HG03060 (cell line): ENCODE measurements at regions not wholly inside any gene's neighbourhood (a gene's known extent, or its start where the extent isn't known, plus 50 kb on each side); places are given as distances from the start of the nearest gene placed in this dataset.
A peak's percentile ranks its signal among the peaks of the same experiment; 100 is the strongest.
"Not testable (repeated sequence)": the region's sequence is repeated elsewhere in the genome, so short reads cannot be mapped to it uniquely, and the experiment has no call there.

Experiments used
- ATAC-seq: cut with Tn5 transposase; IDR thresholded peaks from one replicate; pipeline ENCODE4 v1.9.1; 2021; ENCODE audit warnings: low read depth, moderate number of reproducible peaks; ENCODE audit not compliant: unreplicated experiment

DNA sequence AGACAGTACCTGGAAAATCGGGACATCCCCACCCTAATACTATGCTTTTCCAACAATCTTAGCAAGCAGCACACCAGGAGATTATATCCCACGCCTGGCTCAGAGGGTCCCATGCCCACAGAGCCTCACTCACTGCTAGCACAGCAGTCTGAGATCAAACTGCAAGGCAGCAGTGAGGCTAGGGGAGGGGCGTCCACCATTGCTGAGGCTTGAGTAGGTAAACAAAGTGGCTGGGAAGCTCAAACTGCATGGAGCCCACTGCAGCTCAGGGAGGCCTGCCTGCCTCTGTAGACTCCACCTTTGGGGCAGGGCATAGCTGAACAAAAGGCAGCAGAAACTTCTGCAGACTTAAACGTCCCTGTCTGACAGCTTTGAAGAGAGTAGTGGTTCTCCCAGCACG, 275.5 kb downstream of the IKZF2 start:
- not testable (repeated sequence) for ATAC-seq

DNA sequence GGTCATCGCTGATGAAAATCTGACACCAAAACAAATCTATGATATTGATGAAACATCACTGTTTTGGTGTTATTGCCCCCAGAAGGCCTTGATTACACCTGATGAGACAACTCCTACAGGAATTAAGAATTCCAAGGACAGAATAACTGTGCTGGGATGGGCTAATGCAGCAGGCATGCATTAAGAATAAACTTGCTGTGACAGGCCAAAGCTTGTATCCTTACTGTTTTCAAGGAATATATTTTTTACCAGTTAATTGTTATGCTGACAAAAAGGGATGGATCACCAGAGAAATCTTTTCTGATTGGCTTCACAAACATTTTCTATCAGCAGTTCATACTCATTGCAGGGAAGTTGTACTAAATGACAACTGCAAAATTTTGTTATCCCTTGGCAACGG, 278.2 kb downstream of the IKZF2 start:
- ATAC-seq = no peak

DNA sequence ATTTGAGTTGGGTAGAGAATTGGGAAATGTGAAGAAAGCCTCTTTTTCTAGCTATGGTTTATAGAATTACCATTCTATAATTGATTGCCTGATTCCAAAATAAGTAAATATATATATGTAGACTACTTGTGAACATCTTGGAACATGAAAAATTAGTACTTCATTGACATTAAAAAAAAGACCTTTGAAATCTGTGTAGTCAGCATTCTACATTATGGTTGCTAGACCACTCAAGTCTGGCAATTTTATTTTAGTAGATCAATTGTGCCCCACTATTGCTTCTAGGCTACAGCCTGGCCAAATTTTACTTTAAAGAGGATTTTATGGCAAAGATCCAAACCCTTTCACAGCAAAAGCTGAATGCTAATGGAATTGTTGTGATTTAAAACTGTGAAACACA, 279.8 kb downstream of the IKZF2 start:
- ATAC-seq = no peak

DNA sequence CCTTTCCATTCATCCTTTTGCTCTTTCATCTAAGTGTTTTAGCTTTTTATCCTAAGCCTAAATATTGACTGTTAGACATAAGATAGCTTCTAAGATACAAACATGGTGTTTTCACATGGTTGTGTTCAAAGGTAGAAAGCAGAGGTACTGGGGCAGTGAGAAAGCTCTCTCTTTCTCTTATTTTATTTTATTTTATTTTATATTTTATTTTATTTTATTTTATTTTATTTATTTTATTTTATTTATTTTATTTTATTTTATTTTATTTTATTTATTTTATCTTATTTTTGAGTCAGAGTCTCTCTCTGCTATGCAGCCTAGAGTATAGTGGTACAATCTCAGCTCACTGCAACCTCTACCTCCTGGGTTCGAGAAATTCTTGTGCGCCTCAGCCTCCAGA, 287.2 kb downstream of the IKZF2 start:
- ATAC-seq = no peak

DNA sequence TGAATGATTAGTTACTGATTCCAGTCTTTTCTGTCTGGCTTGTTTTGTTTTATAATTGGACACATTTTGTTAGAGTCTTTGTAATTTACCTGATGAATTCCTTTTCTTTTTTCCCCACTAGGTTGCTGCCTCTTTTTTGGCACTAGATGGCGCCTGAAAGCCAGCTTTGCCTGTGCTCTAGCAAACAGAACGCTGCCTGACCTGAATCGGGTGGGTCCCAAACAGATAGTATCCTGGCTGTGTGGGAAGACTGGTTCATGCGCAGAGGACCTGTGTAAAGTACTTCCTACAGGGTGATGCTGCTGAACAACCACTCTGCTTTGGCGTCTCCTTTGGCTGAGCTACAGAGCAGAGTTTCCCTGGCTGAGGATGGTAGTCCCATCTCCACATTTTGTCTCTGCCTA, 288.2 kb downstream of the IKZF2 start:
- no peak for ATAC-seq

DNA sequence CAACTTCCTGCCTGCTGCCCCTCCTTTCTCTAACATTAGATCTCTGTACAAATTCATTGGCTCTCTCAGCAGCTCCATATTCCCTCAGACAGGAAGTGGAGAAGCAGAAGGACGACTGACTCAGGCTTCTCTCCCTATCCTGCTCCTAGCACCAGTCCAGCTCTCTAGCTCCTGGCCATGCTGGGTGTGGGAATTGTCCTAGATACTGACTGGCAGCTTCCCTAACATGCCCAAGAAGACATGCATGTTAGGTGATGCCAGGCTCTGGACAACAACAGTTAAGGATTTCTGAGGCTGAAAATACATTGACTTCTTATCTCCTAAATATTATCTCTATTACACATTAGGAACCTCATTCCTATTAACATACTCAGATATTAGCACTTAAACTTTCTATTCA, 292.9 kb downstream of the IKZF2 start:
- ATAC-seq = no peak

DNA sequence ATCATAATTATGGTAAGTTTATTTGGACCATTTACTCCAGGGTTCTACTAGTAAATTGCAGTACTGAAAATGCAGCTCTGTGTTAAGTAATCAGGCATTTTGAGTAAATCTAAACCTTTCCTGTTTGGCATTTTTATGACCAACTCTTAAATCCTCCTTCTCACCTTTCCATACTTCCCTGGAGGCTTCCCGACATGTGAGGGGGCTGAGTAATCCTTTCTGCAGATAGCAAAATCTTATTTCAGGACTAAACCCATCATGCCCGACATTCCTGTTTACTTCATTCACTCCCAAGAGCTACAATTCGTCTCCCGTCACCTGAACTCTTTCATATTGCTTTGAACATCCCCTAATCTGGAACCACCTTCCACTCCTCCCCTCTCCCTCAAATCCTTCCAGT, 296.6 kb downstream of the IKZF2 start:
- ATAC-seq = no peak

DNA sequence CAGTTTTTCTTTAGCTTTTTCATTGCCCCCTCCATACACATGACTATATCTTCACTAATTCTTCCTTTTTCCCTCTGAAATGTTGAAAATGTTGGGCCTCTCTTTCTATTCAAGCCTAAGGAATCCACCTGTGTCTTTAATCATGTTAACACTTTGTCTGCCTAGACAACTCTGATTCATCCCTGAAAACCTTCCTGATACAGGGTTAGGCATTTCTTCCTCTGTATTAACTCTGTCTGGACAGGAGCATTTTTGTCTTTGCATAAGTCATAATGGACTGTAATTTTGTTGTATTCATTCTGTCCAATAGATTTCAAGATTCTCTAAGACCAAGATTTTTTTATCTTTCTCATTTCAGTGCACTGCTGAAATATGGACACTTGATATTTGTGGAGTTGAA, 297.3 kb downstream of the IKZF2 start:
- no peak for ATAC-seq

DNA sequence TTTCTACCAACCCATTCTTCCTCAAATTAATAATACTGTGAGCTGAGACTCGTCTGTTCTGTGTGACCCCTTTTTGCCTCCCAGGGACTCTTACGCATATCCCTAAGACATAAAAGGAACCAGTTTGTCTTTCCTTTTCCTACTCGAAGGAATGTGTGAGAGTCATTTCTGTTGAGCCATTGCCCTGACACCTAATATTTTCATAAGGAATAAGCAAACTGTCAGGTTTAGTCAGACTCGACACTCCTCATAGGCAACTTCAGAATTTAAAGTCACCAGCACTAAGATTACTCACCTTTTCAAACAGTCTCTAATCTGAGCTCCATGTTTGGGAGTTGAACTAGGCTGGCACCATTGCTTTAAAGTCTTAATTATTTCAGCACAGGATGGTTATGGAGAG, 305.5 kb downstream of the IKZF2 start:
- ATAC-seq = no peak

DNA sequence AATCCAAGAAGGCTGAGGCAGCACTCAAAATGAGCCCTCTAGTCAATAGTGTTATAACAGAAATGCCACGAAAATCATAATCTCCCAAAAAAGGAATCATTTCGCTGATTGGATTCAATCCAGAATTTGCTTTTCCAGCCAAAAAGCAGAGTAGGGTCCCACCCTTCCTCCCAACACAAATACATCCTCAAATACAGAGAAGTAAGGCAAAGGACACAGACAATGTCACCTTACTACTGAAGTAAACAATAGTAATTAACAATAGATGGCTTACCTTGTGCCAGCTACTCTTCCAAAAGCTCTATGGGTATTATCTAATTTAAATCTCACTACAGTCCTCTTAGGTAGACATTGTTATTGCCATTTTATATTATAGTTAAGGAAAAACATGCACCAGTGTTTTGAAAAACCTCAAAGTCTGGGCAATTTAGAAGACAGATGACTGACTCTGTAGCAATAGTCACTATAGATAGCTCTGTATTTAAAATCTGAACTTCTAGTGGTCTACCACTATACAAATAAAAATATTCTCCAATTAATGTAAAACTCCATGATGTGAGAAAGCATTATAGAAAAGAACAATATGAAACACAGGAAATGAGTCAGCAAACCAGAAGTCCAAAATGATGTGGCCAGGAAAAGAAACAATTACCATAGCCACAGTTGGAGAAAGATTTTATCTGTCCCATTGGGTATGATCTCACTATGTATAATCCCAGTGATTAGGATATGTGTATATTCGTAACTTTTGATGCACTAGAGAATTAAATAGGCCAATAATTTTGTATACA, 305.0 kb upstream of the ERBB4 start:
- ATAC-seq = no peak

DNA sequence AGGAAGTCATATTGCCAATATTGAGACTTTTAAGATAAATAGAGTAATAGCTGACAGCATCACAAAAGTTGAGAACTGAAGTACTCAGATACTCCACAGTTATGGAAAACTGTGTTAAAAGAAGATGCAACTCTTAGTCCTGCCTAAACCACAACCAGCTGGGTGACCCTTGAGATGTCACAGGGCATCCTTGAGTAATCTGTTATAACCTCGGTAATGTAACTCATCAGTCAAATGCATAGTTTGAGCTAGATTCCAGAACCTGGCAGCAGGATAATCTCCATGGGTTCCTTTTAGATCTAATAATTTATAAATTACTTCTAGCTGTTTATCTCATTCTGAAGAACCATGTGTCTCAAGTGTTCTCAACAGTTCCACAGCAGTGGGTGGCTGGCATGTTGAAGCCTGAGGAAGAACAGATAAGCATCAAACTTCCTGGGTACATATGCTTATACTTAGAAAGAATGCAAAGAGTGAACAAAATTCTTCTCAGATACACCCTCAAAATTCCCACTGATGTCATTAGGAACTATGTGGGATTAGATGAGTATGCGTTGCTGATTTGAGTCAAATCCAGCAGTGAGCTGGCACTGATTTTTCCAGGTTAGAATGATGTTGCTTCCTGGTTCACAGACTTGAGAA, 304.1 kb upstream of the ERBB4 start:
- ATAC-seq = no peak

DNA sequence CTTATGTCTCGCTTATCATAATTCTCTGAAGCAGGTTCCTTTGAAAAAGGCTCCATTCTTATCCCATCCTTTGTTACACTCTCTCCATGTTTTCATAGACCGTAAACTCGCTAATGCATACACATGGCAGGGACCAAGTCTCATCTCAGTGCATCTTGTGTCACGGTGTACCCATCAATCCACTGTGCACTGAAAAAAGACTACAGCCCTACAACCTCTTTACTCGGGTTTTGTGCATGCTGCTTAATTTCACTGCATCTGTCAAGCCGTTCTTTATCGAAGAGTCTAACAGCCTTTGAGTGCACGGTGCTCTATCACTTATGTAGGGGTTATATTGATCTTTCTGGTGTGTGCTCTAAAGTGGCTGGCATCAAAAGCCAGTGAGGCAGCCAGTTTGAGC, 302.9 kb upstream of the ERBB4 start:
- no peak for ATAC-seq

DNA sequence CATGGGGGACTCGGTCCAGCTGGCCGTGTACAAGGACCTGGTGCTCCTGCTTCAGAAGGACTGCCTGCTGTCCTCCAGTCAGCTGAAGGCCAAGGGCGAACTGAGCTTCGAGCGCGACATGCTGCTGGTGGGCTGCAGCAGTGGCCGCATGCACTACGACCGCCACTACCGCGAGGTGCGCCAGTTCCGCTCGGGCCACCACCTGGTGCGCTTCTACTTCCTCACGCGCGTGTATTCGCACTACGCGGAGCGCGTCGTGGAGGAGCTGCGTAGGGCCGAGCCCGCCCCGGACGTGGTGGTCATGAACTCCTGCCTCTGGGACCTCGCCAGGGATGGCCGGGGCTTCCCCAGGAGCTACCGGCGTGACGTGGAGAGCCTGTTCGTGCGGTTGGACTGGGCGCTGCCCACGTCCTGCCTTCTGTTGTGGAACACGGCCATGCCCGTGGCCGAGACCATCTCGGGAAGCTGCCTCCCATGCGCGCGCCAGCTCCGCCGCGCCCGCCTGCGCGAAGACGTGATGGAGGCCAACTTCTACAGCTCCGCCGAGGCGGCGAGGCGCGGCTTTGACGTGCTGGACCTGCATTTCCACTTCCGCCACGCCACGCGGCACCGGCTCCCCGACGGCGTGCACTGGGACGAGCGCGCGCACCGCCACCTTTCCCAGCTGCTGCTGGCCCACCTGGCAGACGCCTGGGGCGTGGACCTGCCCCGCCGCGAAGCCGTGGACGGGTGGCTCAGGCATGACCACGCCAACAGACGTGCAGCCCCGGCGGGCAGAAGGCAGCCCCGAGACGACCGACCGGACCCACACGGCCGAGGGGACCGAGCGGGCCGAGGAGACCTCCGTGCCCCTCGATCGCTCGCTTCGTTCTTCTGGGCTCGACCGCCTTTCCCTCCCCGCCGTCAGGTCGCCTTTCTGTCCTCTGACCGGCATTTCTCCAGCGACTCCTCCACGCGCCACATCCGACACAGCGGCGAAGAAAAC, 293.9 kb upstream of the ERBB4 start:
- no peak for ATAC-seq

DNA sequence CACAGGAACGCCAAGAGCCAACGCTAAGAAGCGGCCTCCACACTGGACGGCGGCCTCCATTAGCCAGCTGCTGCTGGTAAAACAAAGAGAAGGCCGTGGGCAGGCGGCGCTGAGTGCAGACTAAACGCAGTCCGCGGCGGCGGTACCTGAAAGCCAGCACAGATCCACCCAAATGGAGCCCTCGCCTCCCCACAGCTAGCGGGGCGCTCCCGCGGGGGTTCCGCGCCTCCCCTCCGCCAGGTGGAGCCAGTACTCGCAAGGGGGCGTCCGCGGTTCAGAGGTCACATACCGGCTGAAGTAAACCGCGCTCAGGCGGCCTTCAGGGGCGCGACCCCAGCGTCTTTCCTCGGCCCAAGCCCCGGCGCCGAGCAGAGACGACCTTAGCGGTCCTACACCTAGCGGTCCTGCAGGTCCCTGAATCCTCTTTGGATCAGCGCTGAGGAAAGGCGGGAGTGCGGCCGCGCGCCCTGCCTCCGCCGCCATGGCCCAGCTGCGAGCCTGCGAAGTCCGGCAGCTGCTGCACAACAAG, 293.1 kb upstream of the ERBB4 start:
- ATAC-seq = no peak

DNA sequence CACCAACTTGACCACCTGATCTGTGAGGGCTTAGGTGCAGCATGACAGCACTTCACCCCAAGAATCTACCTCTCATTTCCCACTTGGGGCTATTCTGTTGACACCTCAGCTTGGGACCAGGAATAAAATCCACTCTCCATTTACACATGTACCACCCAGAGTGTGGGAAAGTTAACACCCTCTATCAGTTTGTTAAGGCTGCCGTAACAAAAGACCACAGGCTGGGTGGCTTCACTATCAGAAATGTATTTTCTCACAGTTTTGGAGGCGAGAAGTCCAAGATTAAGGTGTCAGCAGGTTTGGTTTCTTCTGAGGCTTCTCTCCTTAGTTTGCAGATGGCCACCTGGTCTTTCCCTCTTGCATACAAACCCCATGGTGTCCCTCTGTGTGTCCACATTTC, 277.7 kb upstream of the ERBB4 start:
- ATAC-seq = no peak

DNA sequence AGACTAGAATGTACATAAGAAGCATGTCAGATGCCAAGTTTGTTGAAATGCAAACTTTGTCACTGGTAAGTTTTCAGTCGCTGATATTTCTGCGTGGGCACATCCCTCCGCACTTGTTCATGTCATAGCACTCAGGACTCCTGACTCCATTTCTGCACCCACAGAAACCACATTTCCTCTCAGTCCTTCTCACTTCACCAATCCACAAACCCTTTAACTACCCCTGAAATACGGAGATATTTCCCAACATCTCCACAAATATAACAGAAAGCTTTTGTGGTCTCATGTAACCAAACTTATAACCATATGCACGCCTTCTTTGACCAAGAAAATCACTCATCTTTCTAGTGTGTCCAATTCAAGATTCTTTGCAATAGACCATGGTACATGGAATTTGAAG, 276.9 kb upstream of the ERBB4 start:
- peak; percentile 46 for ATAC-seq

DNA sequence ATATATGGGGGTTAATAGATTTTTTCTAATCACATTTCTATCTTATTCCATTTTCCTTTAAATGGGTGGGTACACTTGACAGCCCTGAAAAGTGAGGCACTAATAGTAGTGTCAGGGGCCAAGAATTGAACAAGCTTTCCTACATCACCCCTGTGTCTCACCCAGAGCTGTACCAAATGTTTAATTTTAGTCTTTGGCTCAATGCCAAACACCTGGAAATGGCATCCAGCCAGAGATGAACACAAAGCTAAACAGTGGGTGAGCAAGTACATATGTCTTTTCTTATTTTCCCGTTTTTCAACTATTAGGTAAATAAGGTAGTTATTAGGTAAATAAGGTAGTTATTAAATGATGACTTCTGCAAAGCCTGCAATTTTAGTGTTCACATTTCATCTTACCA, 276.3 kb upstream of the ERBB4 start:
- peak; percentile 19 for ATAC-seq

DNA sequence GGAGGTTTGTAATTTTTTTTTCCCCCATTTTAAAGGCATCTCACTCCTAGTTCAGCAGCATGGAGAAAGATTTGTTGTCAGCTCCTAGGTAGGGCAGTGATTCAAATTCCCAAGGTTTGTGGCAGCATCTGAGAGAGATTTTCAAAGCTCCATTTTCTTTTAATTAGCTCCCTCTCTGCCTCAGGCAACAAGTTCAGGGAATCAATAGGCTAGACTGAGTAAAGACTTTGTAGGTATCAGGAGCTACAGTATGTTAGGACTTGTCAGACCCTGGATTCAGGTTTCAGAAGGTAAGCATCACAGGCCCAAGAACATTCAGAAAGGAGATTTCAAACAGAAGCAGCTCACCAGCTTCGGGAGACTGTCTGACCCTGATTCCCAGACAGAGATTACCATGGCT, 273.3 kb upstream of the ERBB4 start:
- ATAC-seq = no peak

DNA sequence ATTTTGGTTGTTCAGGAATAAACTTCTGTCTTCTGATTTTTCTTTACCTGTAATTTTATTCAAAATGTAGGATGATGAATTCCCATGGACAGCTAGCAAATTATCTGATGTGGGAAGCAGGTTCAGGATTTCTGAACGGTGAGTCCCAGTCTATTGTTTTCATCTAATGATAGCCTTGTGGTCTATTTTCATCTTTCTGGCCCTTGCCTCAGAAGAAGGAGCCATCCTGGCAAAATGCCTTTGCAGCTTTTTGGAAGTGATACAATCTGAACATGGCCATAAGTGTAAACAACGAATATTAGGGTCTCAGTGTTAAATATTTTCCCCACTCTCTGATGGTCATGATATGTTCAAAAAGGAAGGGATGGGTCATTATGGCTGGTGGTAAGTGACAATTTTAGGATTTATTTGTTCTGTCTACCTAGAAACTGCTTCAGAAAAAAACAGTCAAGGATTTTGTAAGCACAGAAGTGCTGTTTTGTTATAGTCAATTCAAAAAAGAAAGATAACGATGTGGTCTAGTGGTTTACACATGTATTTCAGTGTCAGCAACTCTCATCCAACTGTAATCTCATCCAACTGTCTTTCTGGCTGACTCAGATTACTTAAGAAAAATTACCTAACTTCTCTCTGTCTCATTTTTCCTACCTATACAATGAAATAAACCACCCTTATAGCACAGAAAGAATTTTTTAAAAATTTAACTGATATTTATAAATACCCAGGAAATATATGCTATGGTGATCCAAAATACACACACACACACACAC, 272.6 kb upstream of the ERBB4 start:
- no peak for ATAC-seq

DNA sequence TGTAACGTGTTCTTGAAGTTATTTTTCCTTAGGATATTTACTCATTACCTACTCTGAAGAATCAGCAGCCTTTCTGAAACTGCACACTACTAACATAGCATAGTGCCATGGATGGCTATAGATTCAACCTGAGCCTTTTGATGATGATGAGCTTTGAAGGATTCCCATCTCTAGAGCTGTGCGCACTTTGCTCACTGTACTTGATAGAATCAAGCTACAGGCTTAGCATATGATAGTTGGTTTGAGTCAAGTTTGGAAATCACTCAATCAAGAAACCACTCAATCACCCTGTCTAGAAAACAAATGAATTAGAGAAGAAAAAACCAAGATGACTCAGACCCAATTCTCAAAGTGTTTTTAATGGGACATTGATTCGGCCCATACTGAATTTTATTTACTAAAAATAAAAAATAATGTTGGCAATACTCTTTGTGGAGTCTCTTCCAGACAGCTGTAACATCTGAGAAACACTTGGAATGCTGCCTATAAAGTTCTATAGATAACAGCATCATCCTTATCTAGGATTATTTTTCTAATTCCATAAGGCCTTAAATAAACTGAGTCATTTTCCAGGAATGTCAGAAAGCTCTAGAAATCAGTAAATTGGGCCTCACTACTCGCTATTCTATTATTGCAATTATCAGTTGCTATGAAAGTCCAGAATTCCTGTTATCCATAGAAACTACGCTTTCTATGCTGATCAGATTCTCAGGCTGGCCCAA, 259.0 kb upstream of the ERBB4 start:
- no peak for ATAC-seq
